Fibroblast of skin of right biceps (primary cell): ENCODE measurements at regions not wholly inside any gene's neighbourhood (a gene's known extent, or its start where the extent isn't known, plus 50 kb on each side); places are given as distances from the start of the nearest gene placed in this dataset.
"Not testable (repeated sequence)": the region's sequence is repeated elsewhere in the genome, so short reads cannot be mapped to it uniquely, and the experiment has no call there.

Experiments used
- DNase-seq: peaks from one replicate; pipeline ENCODE4 v3.0.0-alpha.2; 2013

GRCh38 chr18:5830902-5831301 lies 64.4 kb downstream of the TMEM200C start:
- DNase-seq = not testable (repeated sequence)

GRCh38 chr18:5828913-5829312 lies 66.4 kb downstream of the TMEM200C start:
- no peak for DNase-seq

- DNase-seq = no peak
Measured at GRCh38 chr18:5825663-5826062, 69.7 kb downstream of the TMEM200C start.

- no peak for DNase-seq
Measured at GRCh38 chr18:5824370-5824984, 70.8 kb downstream of the TMEM200C start.

DNA sequence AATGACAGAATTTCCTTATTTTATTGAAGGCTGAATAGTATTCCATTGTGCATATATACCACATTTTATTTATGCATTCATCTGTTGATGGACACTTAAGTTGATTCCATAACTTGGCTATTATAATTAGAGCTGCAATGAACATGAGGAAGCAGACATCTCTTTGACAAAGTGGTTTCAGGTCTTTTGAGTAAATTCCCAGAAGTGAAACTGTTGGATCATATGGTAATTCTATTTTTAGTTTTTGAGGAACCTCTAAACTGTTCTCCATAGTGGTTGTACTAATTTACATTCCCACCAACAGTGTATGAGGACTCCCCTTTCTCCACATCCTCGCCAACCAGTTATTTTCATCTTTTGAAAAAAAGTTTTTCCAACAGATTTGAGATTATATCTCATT lies 77.5 kb downstream of the TMEM200C start:
- no peak for DNase-seq

DNA sequence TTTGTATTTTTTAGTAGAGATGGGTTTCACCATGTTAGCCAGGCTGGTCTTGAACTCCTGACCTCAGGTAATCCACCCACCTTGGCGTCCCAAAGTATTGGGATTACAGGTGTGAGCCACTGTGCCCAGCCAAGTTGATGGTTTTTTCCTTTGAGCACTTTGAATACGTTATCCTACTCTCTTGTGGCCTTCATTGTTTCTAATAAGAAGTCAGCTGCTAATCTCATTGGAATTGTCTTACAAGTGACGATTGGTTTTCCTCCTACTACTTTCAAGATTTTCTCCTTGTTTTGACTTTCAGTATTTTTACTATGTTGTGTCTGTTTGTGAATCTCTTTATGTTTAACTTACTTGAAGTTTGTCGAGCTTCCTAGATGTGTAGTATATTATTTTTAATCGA lies 88.5 kb downstream of the TMEM200C start:
- no peak for DNase-seq

DNA sequence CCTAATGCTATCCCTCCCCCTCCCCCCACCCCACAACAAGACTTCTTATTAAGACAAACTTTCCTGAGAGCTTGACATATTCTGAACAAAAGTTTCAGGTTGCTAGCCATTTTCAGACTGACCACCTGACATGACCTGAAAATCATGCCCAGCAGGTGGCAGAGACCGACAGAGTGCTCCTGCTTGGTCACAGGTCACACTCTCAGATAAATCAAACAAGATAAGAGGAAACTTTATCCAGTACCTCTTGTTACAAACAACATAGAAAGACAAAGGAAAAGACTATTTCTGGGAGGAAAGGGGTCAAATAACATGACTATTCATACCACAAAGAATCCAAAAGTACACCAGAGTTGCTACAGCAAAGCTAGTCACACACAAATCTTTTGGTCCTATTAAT lies 107.4 kb downstream of the TMEM200C start:
- no peak for DNase-seq

DNA sequence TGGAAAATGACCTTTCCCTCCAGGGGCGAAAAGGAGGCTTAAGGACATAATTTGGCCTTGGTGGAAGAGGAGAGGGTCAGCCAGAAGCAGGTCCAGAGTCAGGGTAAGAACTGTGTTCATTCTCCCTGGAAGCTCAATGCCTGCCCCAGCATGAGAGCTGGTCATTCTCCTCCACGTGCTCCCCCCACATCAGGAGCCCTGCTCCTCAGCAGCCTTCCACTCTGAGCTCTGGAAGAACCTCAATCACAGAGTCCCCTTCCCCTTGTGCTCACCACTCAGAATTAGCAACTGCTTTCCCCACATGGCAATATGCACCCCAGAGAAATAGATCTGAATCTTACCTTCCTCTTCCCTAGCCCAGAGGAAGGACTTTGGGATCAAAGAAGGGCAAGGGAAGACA lies 115.4 kb downstream of the TMEM200C start:
- DNase-seq = no peak

- peak; percentile 42 for DNase-seq
Measured at GRCh38 chr18:5772306-5773105, 122.8 kb downstream of the TMEM200C start.

DNA sequence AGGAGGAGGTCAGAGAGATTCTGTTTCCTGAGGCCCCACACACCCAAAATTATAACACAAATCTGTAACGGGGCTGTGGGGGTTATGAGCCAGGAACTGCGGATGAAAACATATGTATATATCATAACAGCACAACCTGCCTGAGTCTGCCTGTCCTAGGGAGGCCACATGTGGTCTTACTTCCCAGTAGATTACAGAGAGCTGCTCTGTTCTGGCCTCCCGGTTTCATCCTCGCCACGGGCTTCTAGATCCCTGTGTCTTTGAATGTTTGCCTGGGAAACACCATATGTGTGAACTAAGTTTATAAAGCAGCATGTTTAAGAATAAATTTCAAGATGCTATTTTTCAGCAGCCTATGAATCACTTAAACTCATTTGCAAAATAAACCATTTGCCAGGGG lies 124.0 kb downstream of the TMEM200C start:
- peak; percentile 16 for DNase-seq

GRCh38 chr18:5770176-5770575 lies 125.1 kb downstream of the TMEM200C start:
- no peak for DNase-seq

DNA sequence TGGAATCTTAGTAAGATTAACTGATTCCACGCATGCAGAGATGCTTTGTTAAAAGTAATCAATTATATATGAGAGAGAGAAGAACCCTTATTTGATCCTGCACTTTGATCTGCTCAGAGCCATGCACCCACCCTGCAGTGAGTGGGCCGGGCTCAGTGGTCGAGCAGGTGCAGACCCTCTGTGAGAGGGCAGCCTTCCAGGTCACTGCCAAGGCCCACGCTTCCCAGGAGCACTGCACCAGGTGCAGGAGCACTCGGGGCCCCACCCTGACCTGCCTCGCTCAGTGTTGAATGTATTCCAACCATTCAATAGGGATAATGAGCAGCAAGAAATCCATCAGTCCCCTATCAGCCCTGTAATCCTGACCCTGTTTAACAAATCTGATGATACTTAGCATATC lies 126.9 kb downstream of the TMEM200C start:
- no peak for DNase-seq

DNA sequence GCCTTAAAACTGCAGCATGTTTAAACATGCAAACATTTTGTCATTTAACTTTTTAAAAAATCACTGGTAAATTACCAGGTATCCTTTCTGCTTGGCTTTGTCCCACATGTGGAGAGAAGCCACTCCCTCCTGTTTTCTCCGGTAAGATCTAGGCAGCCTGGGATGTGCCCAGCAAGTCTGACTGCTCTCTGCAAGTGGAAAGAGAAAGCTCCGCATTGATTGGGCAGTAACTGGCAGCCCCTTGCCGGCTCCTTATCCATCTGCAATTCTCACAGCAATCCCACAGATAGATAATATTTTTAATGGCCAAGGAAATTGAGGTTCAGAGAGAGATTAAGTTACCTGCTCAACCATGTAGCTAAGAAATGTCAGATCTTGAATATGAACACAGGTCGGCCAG lies 136.1 kb downstream of the TMEM200C start:
- DNase-seq = no peak

GRCh38 chr18:5756823-5757222 lies 138.5 kb downstream of the TMEM200C start:
- DNase-seq = no peak

DNA sequence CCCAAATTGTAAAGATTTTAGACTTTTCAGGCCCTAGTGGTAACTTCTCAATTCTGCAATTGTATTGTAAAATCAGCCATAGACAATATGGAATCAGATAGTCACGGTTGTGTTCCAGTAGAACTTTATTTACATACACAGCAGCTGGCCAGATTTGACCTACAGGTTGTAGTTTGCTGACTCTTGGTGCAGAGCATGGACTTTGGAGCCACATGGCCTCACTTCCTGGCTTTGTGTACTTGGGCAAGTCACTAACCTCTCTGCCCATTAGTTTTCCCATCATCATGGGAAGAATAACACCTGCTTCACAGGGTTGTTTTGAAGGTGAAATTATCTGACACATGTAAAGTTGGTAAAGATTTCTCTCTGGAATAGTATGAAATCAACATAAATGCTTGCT lies 147.6 kb downstream of the TMEM200C start:
- DNase-seq = no peak

DNA sequence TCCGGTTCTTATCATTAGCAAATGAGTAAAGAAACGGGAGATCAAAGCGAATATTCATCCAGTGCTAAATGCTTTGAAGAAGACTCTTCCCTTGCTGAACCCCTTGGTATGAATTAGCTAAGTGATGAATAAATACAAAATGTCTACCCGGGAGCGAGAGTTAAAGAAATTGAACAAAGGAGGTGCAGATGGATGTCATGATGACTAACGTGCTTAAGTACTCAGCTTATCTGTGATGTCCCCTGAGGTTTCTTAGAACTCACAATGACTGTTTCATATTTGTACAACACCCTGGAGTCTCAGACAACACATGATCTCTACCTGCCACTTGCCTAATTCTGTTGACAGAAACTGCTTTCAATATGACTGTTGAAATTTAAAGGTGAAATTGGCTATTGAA lies 148.5 kb downstream of the TMEM200C start:
- DNase-seq = no peak

DNA sequence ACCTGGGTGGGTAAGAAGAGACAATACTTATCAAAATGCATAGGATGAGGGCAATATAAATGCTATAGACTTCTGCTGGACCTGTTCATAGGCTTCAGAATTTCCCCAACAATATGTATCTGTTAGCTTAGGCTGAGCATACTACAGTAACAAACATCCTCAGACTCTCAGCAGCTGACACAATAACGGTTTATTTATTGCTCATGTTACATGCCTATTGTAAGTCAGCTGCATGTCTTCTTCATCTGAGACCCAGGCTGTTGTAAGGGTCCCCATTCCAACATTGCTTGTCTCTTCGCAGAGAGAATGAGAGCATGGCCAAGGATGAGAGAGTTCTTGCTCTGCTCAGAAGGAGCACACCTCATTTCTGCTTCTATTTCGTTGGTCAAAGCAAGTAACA lies 150.7 kb downstream of the TMEM200C start:
- no peak for DNase-seq

- no peak for DNase-seq
Measured at GRCh38 chr18:5738526-5738925, 156.8 kb downstream of the TMEM200C start.

DNA sequence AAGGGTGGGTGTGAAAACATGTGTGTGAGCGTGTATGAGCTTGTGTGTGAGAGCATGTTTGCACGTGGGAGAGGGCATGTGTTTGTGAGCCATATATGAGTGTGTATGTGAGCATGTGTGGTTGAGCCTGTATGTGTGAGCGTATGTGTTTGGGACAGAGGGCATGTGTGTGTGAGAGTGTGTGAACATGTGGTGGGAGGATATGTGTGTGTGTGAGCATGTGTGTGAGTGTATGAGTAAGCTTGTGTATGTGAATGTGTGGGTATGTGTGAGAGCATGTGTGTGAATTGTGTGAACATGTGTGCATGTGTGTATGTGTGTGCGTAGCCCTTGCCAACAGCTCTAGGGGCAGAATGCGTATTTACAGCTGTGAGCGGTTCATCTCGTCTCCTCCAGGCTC lies 163.0 kb downstream of the TMEM200C start:
- DNase-seq = no peak

- DNase-seq = no peak
Measured at GRCh38 chr18:5729983-5730699, 165.2 kb downstream of the TMEM200C start.

DNA sequence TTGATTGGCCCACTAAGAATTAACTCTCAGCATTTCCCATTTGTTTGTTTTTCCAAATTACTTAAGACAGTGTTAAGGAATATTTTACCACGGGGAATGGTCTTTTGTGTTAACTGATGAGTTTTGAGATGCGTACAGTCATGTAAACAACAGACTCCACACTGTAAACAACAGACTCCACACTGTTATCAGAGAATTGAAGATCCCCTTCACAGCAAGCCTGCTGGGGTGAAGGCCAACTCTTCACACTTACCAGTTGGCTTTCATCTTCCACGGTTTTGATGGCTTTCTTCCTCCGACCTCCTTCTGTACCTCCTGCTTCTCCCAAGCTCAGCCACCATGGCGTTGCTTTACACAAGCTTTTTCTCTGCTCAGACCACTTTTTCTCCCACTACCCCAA lies 166.8 kb downstream of the TMEM200C start:
- DNase-seq = no peak

DNA sequence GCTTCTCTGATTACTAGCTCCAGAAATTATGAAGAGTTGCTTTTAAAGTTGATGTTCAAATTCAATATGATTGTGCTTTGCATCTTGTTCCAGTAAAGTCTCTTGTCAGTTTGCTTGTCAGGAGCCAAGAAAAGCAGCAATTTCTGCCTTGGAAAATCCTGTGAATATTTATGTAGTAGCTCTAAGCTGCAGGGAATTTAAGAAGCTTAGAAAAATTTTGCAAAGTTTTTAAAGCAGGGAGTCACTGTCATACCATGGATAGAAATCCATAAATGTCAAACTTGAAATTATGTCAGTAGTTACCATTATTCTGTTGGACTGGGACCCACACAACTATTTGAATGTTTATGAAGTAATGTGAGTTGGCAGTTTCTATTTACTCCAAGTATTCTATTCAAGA lies 169.3 kb downstream of the TMEM200C start:
- DNase-seq = no peak

- DNase-seq = no peak
Measured at GRCh38 chr18:5721924-5722323, 173.4 kb downstream of the TMEM200C start.

- no peak for DNase-seq
Measured at GRCh38 chr18:5720132-5720531, 175.2 kb downstream of the TMEM200C start.
